H1 (cell line): ENCODE measurements at regions not wholly inside any gene's neighbourhood (a gene's known extent, or its start where the extent isn't known, plus 50 kb on each side); places are given as distances from the start of the nearest gene placed in this dataset.

ENCODE experiments used
- CTCF ChIA-PET: fragments of 300-600 bp; sonication (Branson Sonifier 250); formaldehyde crosslinking; loops from one replicate; lab custom pipeline; 2021; ENCODE audit not compliant: partially characterized antibody; lab: Charles Lee
- POLR2A ChIA-PET: fragments of 300-600 bp; sonication (Branson Sonifier 250); formaldehyde crosslinking; loops from one replicate; lab custom pipeline; 2021; ENCODE audit warnings: inconsistent platforms; ENCODE audit not compliant: partially characterized antibody; lab: Charles Lee
- DNase-seq, 2 experiments: peaks; one replicate each; pipeline versions ENCODE4 v3.0.0 to v3.0.0-alpha.2; 2010 to 2022; ENCODE audit warnings: low spot score in 2 of 2, low read depth in 1 of 2, mixed read lengths in 1 of 2
- FAIRE-seq: peaks from 2 replicates; lab custom pipeline; 2011; peaks lifted over from hg19 to GRCh38; lab: Jason Lieb, UNC
- H2AFZ ChIP-seq: 2 replicates; pipeline ENCODE4 v1.8.1; 2012; ENCODE audit warnings: low read length, inconsistent platforms
- H2AK5ac ChIP-seq: 2 replicates; pipeline ENCODE4 v1.6.1; 2013; ENCODE audit warnings: low read depth, low read length
- H2BK120ac ChIP-seq: replicated peaks from 2 replicates; pipeline ENCODE3; 2013; ENCODE audit warnings: low read depth, low read length, inconsistent platforms
- H2BK12ac ChIP-seq: 2 replicates; pipeline ENCODE4 v1.6.1; 2013; ENCODE audit warnings: low read depth, low read length
- H2BK15ac ChIP-seq: 2 replicates; pipeline ENCODE4 v1.6.1; 2013; ENCODE audit warnings: low read length
- H2BK20ac ChIP-seq: 2 replicates; pipeline ENCODE4 v1.6.1; 2013; ENCODE audit warnings: low read length
- H2BK5ac ChIP-seq: 2 replicates; pipeline ENCODE4 v1.6.1; 2013; ENCODE audit warnings: low read depth, low read length
- H3K14ac ChIP-seq: 2 replicates; pipeline ENCODE4 v1.6.1; 2013; ENCODE audit warnings: inconsistent platforms; ENCODE audit not compliant: insufficient read length
- H3K18ac ChIP-seq: 2 replicates; pipeline ENCODE4 v1.6.1; 2013; ENCODE audit warnings: low read length; ENCODE audit errors: extremely low read depth
- H3K23ac ChIP-seq: 2 replicates; pipeline ENCODE4 v1.6.1; 2013; ENCODE audit warnings: inconsistent platforms; ENCODE audit not compliant: insufficient read length
- H3K23me2 ChIP-seq: 2 replicates; pipeline ENCODE4 v1.6.1; 2013; ENCODE audit warnings: low read depth, low read length
- H3K27ac ChIP-seq: 2 replicates; pipeline ENCODE4 v1.6.1; 2011; ENCODE audit warnings: low read depth, low read length, inconsistent platforms
- H3K27me3 ChIP-seq, 4 experiments: replicated peaks in 1 of 4; 1 replicate in 1 of 4; 2 replicates in 3 of 4; pipeline versions ENCODE4 v1.6.1 to v1.8.1; 2011 to 2013; ENCODE audit warnings: low read length in 3 of 4, mild to moderate bottlenecking in 3 of 4, inconsistent platforms in 2 of 4, mixed read lengths in 2 of 4, moderate library complexity in 1 of 4; ENCODE audit not compliant: control insufficient read depth in 3 of 4, insufficient read depth in 3 of 4; ENCODE audit errors: extremely low read depth in 1 of 4
- H3K36me3 ChIP-seq, 4 experiments: 2 replicates each; pipeline versions ENCODE4 v1.6.1 to v1.8.1; 2011 to 2013; ENCODE audit warnings: mild to moderate bottlenecking in 4 of 4, low read length in 3 of 4, moderate library complexity in 2 of 4, control low read depth in 1 of 4, inconsistent platforms in 1 of 4; ENCODE audit not compliant: insufficient read depth in 4 of 4, control insufficient read depth in 2 of 4
- H3K4ac ChIP-seq: replicated peaks from 2 replicates; pipeline ENCODE3; 2013; ENCODE audit warnings: low read length, low read depth, mixed read lengths, inconsistent platforms; ENCODE audit not compliant: insufficient read length
- H3K4me1 ChIP-seq, 4 experiments: replicated peaks in 1 of 4; 1 replicate in 1 of 4; 2 replicates in 3 of 4; pipeline versions ENCODE4 v1.6.1 to v1.8.1; 2011 to 2013; ENCODE audit warnings: low read length in 3 of 4, inconsistent platforms in 2 of 4, mixed read lengths in 1 of 4; ENCODE audit not compliant: insufficient read depth in 4 of 4, control insufficient read depth in 3 of 4
- H3K4me2 ChIP-seq, 2 experiments: 2 replicates each; pipeline versions ENCODE4 v1.6.1 to v1.8.1; 2011 to 2013; ENCODE audit warnings: low read depth in 2 of 2, low read length in 2 of 2, control low read depth in 1 of 2, inconsistent platforms in 1 of 2, mild to moderate bottlenecking in 1 of 2; ENCODE audit not compliant: insufficient read depth in 1 of 2
- H3K4me3 ChIP-seq, 4 experiments: fragments of 200-600, 300-600 bp in 1 of 4; sonication (generic), shearing (Covaris generic), sonication (Bioruptor Twin) in 1 of 4; 2 replicates each; pipeline versions ENCODE4 v1.5.1 to v1.8.1; 2011 to 2016; ENCODE audit warnings: low read length in 4 of 4, low read depth in 3 of 4, control low read depth in 2 of 4, inconsistent platforms in 2 of 4, mild to moderate bottlenecking in 2 of 4, mixed read lengths in 1 of 4, moderate library complexity in 1 of 4; ENCODE audit not compliant: insufficient read depth in 2 of 4; ENCODE audit errors: extremely low read depth in 1 of 4
- H3K56ac ChIP-seq: replicated peaks from 2 replicates; pipeline ENCODE3; 2013; ENCODE audit warnings: low read depth, mild to moderate bottlenecking, mixed read lengths, low read length, inconsistent platforms; ENCODE audit not compliant: insufficient read length
- H3K79me1 ChIP-seq: 2 replicates; pipeline ENCODE4 v1.6.1; 2013; ENCODE audit warnings: low read depth, low read length, control low read depth
- H3K79me2 ChIP-seq, 2 experiments: 2 replicates each; pipeline versions ENCODE4 v1.6.1 to v1.8.1; 2012 to 2013; ENCODE audit warnings: low read length in 2 of 2, mild to moderate bottlenecking in 2 of 2, inconsistent platforms in 1 of 2; ENCODE audit not compliant: insufficient read depth in 2 of 2, control insufficient read depth in 1 of 2
- H3K9ac ChIP-seq, 4 experiments: replicated peaks in 1 of 4; 1 replicate in 1 of 4; 2 replicates in 3 of 4; pipeline versions ENCODE4 v1.6.1 to v1.8.1; 2011 to 2013; ENCODE audit warnings: low read depth in 3 of 4, low read length in 3 of 4, control low read depth in 2 of 4, mild to moderate bottlenecking in 2 of 4, moderate library complexity in 2 of 4, inconsistent platforms in 1 of 4; ENCODE audit errors: extremely low read depth in 1 of 4
- H3K9me3 ChIP-seq, 2 experiments: 2 replicates each; pipeline versions ENCODE4 v1.6.1 to v1.8.1; 2012 to 2013; ENCODE audit warnings: mild to moderate bottlenecking in 2 of 2, moderate library complexity in 2 of 2, control low read depth in 1 of 2, inconsistent platforms in 1 of 2, low read depth in 1 of 2, low read length in 1 of 2, mixed read lengths in 1 of 2; ENCODE audit not compliant: insufficient read depth in 2 of 2
- H4K20me1 ChIP-seq, 2 experiments: replicated peaks in 1 of 2; 2 replicates each; pipeline versions ENCODE3 to v1.8.1; 2011 to 2013; ENCODE audit warnings: inconsistent platforms in 2 of 2, low read length in 2 of 2, mild to moderate bottlenecking in 1 of 2; ENCODE audit not compliant: insufficient read depth in 2 of 2, control insufficient read depth in 1 of 2
- H4K5ac ChIP-seq: 2 replicates; pipeline ENCODE4 v1.6.1; 2013; ENCODE audit warnings: low read length, low read depth, mixed read lengths, inconsistent platforms; ENCODE audit not compliant: insufficient read length
- H4K8ac ChIP-seq: 2 replicates; pipeline ENCODE4 v1.8.0; 2013; ENCODE audit warnings: mild to moderate bottlenecking, moderate library complexity, low read length, inconsistent platforms; ENCODE audit not compliant: insufficient read depth; ENCODE audit errors: extremely low read depth
- H4K91ac ChIP-seq: replicated peaks from 2 replicates; pipeline ENCODE3; 2013; ENCODE audit warnings: low read length, mixed read lengths, inconsistent platforms; ENCODE audit not compliant: insufficient read length
- CHD2 ChIP-seq: IDR thresholded peaks from 2 replicates; pipeline ENCODE4 v1.6.1; 2012; ENCODE audit warnings: low read length, improper control_type of control experiment
- FOSL1 ChIP-seq: IDR thresholded peaks from 2 replicates; pipeline ENCODE4 v1.6.1; 2011; ENCODE audit warnings: mild to moderate bottlenecking, low read depth, low read length, moderate library complexity; ENCODE audit not compliant: insufficient read depth
- MAFK ChIP-seq: IDR thresholded peaks from 2 replicates; pipeline ENCODE4 v1.6.1; 2012; ENCODE audit warnings: low read depth, mild to moderate bottlenecking, improper control_type of control experiment, low read length
- MAX ChIP-seq: IDR thresholded peaks from 2 replicates; pipeline ENCODE4 v1.6.1; 2012; ENCODE audit warnings: inconsistent platforms
- NANOG ChIP-seq: IDR thresholded peaks from 2 replicates; pipeline ENCODE4 v1.6.1; 2011; ENCODE audit warnings: low read length, low read depth, mild to moderate bottlenecking, inconsistent platforms; ENCODE audit not compliant: insufficient read depth, poor library complexity, severe bottlenecking
- RFX5 ChIP-seq: IDR thresholded peaks from 2 replicates; pipeline ENCODE4 v1.6.1; 2011; ENCODE audit warnings: low read depth, low read length, improper control_type of control experiment, borderline replicate concordance
- SP2 ChIP-seq: IDR thresholded peaks from 2 replicates; pipeline ENCODE4 v1.6.1; 2012; ENCODE audit warnings: mild to moderate bottlenecking, low read length, inconsistent platforms
- SUZ12 ChIP-seq: fragments of 200-600 bp; sonication (generic); IDR thresholded peaks from 2 replicates; pipeline ENCODE4 v1.6.1; 2012; ENCODE audit warnings: mild to moderate bottlenecking, inconsistent platforms, low read length, moderate library complexity, mixed read lengths
- TBP ChIP-seq: IDR thresholded peaks from 2 replicates; pipeline ENCODE4 v1.6.1; 2011; ENCODE audit warnings: low read depth, low read length, improper control_type of control experiment
- USF2 ChIP-seq: IDR thresholded peaks from 2 replicates; pipeline ENCODE4 v1.6.1; 2011; ENCODE audit warnings: low read length, improper control_type of control experiment
- WGBS, 2 experiments: shearing (Covaris generic) in 1 of 2; methylation state at CpG; one replicate each; pipeline versions ENCODE4 v1.1.6 to v1.1.7; 2013 to 2015; ENCODE audit warnings: low lambda C conversion rate in 2 of 2, mixed read lengths in 2 of 2, inconsistent platforms in 1 of 2, low coverage in 1 of 2, missing lambda C conversion rate in 1 of 2; ENCODE audit not compliant: insufficient replicate concordance in 2 of 2, insufficient coverage in 1 of 2, insufficient read length in 1 of 2; ENCODE audit errors: extremely low coverage in 1 of 2, missing lambda C conversion rate in 1 of 2; 5-methylcytosine and 5-hydroxymethylcytosine counted together

GRCh38 chr22:44580176-44581095 lies 82.4 kb upstream of the RTL6 start:
- Histone ChIP-seq H3K23me2 (peaks cover 2% of the 10 kb centered on the region; the same call in 1 of the 2 replicates), H4K91ac (no peak overlapping the region)

More at GRCh38 chr22:44580176-44581095, 82.4 kb upstream of the RTL6 start:
- Histone ChIP-seq H3K36me3 (no peaks in the 10 kb centered on the region), H3K79me2 (no peaks in the 10 kb centered on the region), H3K14ac (no peak overlapping the region), H3K27me3 (no peaks in the 10 kb centered on the region; a peak in 1 of 7 replicates), H3K27ac (no peak overlapping the region), H3K4ac (no peak overlapping the region), H2AFZ (no peak overlapping the region), H4K8ac (no peak overlapping the region), H3K4me1 (peaks cover 0 to 5% (median 0%) of the 10 kb centered on the region in 4 experiments; a peak in 1 of 7 replicates), H3K23ac (no peak overlapping the region), H3K79me1 (no peaks in the 10 kb centered on the region), H3K4me3 (no peak overlapping the region), H2BK12ac (no peak overlapping the region), H2BK120ac (no peak overlapping the region), H2BK5ac (no peak overlapping the region), H3K4me2 (no peak overlapping the region), H2AK5ac (no peak overlapping the region), H3K9me3 (no peaks in the 10 kb centered on the region), H2BK20ac (no peak overlapping the region), H4K5ac (no peak overlapping the region), H3K18ac (no peak overlapping the region), H2BK15ac (no peak overlapping the region), H3K9ac (no peak overlapping the region), H4K20me1 (no peaks in the 10 kb centered on the region), H3K56ac (no peak overlapping the region)
- no peak for TF ChIP-seq NANOG
- TF ChIP-seq SUZ12: no peak
- no peak for TF ChIP-seq CHD2
- no peak for TF ChIP-seq SP2
- TF ChIP-seq MAFK: no peak
- no peak for TF ChIP-seq MAX
- no peak for TF ChIP-seq RFX5
- no peak for TF ChIP-seq TBP
- no peak for TF ChIP-seq USF2
- TF ChIP-seq FOSL1: no peak
- FAIRE-seq: no peak
- ChIA-PET CTCF (interaction anchor here (1.1 kb wide), 1 partner anchor 13 kb away, joined by 4 read pairs; no protein-coding TSS in a partner anchor), POLR2A (no interaction called here)
- WGBS, 2 experiments: 84% methylated on average over 22 of the region's 22 CpGs; no CpG with 5 or more reads in 1 of the 2 experiments
- DNase-seq: no peak
